Fibroblast of peridontal ligament (primary cell): ENCODE measurements at regions not wholly inside any gene's neighbourhood (a gene's known extent, or its start where the extent isn't known, plus 50 kb on each side); places are given as distances from the start of the nearest gene placed in this dataset.

ENCODE experiments used
- DNase-seq: peaks from one replicate; pipeline ENCODE4 v3.0.0-alpha.2; 2010; ENCODE audit errors: extremely low read depth

DNA sequence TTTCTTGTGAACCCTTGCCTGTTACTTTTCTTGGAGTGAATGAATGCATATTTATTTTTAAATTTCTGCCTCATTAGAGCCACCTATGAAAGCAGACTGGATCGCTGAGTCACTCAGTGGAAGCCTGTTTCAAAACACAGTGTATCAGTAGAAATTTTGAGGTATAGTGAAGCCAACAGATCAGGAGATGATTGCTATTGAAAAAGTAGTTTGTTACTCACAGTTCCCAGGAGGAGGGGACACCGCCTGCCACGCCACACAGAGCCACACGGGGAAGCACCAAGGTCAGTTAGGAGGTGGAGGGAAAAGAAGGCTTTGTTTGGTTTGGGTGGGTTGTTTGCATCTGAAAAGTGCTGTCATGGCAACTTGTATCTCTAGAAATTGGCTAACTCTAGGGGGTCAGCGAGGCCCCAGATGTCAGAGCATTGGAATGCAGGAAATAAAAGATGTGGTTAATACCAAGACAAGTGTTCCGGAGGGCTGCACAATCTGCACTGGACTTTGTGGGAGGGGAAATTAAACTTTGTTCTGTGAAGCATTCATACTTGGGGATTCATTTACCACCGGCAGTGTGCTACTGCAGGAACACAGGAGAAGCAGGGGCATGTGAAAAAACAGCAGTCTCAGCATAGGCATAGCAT is 106.4 kb upstream of the SDK1 start:
- DNase-seq = no peak

DNA sequence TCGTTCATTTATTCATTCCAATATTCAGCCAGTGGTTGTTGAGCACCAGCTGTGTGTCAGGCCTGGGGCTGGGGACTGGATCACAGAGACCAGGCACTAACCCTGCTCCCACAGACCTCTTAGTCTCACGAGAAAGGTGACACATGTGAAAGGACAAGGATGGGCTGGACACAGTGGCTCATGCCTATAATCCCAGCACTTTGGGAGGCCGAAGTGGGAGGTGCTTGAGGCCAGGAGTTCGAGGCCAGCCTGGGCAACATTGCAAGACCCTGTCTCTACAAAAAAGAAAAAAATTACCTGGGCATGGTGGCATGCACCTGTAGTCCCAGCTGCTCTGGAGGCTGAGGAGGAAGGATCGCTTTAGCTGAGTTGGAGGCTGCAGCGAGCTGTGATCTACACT is 105.9 kb upstream of the SDK1 start:
- DNase-seq = no peak

GRCh38 chr7:3196629-3197400 is 104.2 kb upstream of the SDK1 start:
- DNase-seq = no peak

DNA sequence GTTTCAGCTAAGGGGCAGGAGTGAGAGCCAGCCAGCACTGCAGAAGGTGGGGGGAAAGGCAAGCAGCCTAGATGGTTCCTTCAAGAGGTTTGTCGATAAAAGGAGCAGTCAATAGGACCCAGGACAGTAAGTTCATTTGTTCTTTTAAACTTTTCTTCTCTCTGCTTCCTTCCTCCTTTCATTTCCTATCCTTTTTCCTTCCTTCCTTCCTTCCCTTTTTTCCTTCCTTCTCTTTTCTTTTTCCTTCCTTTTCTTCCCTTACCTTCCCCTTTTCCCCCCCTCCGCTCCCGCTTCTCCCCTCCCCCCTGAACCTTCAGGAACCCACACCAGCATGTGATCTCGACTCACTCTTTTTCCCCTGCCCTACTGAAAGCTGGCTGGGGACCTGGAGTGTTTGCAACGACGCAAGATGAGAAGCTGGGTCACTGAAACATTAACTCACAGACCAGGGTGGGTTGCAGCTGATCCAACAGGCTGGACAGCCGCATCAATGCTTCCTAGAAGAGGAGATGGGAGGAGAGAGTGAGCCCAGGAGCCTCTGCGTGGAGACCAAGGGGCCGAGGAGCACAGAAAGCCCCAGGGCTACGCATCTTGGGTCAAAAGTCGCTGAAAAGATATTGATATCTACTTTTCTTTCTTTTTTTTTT is 103.4 kb upstream of the SDK1 start:
- no peak for DNase-seq

GRCh38 chr7:3198316-3198715 is 102.7 kb upstream of the SDK1 start:
- DNase-seq = no peak

DNA sequence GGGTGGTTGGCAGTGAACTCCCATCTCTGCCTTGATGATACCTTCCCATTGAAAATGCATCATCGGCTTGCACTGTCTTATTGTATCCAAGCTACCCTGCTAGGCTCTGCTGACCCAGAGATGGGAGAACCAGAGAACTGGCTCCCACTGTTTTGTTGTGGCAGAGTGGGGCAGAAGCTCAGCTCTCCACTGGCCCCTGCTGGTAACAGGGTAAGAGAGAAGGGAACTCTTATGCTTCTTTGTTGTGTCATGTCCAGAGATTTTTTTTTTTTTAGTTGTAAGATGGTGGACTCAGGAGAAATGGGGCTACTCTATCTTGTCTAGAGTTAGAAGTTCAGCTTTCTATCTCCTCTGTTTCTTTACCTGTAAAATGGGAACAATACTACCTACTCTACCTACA is 100.5 kb upstream of the SDK1 start:
- DNase-seq = no peak

GRCh38 chr7:3201306-3201705 is 99.7 kb upstream of the SDK1 start:
- DNase-seq = no peak

- no peak for DNase-seq
These were observed 98.9 kb upstream of the SDK1 start for GRCh38 chr7:3201937-3202710.

DNA sequence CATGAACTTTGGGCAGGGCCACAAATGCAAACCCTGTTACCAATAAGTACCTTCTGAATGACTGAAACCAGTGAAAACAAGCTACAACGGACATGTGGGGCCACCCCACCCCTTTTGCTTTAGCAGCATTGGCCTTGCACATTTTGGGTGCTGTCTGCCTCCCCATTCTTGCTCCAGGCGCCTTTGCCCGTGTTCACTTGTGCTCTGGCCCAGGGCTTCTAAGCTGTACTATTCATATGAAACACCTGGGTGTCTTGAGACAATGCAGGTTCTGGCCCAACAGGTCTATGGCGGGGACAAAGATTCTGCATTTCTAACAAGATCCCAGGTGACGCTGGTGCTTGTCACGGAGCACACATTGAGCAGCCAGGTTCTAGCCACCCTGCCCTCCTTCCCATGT is 96.5 kb upstream of the SDK1 start:
- no peak for DNase-seq

- no peak for DNase-seq
These were observed 95.0 kb upstream of the SDK1 start for GRCh38 chr7:3206101-3206500.

GRCh38 chr7:3206771-3207191 is 94.3 kb upstream of the SDK1 start:
- DNase-seq = no peak

DNA sequence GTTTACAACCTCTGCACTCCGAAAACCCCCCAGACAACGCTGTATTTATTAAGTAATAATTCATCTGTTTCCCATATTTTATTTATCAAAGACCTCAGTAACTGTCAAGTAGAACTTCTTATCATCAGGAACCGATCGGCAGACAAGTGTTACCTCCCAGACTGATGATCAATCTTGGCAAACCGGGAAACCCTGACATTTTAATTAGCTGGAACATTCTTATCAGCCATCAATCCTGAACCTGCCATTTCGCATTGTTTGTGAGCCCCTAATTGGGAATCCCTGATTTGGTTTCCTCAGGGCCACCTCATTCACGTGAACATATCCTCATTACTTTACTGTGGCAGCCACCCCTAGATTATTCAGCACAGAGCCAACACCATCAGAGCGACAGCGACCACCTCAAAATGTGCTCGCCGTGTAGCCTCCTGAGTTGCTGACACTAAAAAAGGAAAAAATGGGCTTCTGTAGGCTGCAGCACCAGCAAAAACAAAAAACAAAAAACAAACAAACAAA is 93.6 kb upstream of the SDK1 start:
- DNase-seq = no peak

- DNase-seq = no peak
These were observed 90.5 kb upstream of the SDK1 start for GRCh38 chr7:3210531-3210930.

DNA sequence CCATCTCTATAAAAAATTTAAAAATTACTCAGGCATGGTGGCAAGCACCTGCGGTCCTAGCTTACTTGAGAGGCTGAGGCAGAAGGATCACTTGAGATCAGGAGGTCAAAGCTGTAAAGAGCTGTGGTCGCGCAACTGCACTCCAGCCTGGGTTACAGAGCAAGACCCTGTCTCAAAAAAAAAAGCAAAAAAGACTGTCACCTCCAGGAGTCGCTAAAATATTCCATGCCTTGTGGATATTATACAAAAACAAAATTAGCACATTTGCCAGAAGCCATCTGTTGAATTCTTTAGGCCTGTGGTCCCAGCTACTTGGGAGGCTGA is 87.0 kb upstream of the SDK1 start:
- DNase-seq = no peak

- DNase-seq = no peak
These were observed 85.1 kb upstream of the SDK1 start for GRCh38 chr7:3215624-3216585.

- DNase-seq = no peak
These were observed 83.9 kb upstream of the SDK1 start for GRCh38 chr7:3217166-3217565.

- no peak for DNase-seq
These were observed 82.4 kb upstream of the SDK1 start for GRCh38 chr7:3218411-3219225.

DNA sequence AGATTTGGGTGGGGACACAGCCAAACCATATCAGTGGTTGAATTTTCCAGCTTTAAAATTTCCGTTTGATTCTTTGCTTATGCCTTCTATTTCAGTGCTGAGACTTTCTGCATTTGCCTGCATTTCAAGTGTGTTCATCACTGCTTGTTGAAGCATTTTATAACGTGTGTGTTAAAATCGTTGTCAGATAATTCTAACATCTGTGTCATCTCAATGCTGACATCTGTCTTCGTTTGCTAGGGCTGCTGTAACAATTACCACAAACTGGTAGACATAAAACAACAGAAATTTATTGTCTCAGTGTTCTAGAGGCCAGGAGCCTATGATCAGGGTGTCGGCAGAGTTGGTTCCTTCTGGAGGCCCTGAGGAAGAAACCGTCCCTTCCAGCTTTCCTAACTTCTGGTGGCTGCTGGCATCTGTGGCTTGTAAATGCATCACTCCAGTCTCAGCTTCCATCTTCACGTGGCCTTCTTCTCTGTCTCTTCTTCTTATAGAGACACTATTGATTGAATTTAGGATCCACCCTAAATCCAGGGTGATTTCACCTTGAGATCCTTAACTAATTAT is 71.1 kb upstream of the SDK1 start:
- no peak for DNase-seq

DNA sequence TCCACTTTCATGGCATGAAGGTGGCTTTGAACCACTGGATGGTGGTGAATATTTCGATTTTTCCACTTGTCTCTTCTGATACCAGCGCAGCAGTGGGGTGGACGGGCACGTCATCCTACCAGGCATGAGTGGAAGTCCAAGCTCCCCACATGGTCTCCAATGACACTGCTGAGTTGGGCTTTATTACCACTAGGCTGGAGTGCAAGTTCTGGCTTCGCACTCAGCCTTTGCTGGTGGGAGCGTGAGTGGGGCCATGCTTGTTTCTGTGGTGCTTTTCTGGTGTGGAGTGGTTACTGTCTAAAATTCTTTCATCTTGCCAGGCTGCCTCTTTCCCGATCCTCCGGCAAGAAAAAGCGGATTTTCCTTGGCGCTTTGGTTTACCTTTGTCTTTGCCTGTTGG is 70.1 kb upstream of the SDK1 start:
- no peak for DNase-seq

DNA sequence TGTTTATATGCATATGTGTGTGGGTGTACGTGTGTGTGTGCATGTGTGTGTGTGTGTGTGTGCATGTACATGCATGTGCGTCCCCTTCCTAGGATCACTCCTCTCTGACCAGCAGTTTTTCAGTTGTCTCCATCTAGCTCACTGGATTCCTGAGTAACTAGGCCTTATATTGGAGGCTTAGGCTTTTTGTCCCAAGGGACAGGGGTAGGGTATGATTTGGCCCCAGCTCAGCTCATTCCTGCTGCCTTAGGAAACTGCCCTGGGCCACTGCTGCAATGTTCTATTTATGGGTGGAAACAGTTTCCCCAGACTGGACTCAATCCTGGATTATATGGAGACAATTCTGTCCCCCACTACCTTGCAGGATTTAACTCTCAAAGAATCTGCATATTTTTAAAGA is 68.8 kb upstream of the SDK1 start:
- DNase-seq = no peak
